ENCODE measurements at regions not wholly inside any gene's neighbourhood (a gene's known extent, or its start where the extent isn't known, plus 50 kb on each side); places are given as distances from the start of the nearest gene placed in this dataset.
A peak's percentile ranks its signal among the peaks of the same experiment; 100 is the strongest.

GRCh38 chr3:150130404-150131100 is 159.9 kb upstream of the PFN2 start:
- intact Hi-C loops (cut with DNase I) = no loop called here
- DNase-seq (peak in 1 of 5 donors; percentile 33), FAIRE-seq (no peak)
- Histone ChIP-seq H3K36me3 (ENCODE audit: control insufficient read depth in 2 of 3, insufficient read depth in 3 of 3, low read length in 3 of 3) (no peaks in the 10 kb centered on the region), H3K4me3 (ENCODE audit: low read length in 3 of 3) (no peak overlapping the region), H3K27ac (ENCODE audit: low read depth in 2 of 2, low read length in 2 of 2) (no peak overlapping the region), H3K27me3 (ENCODE audit: control insufficient read depth, insufficient read depth, low read length) (no peaks in the 10 kb centered on the region), H3K9ac (ENCODE audit: low read length in 3 of 3) (no peak overlapping the region), H3K4me1 (ENCODE audit: control insufficient read depth in 2 of 3, insufficient read depth in 2 of 3, low read depth in 1 of 3, low read length in 3 of 3) (no peaks in the 10 kb centered on the region), H3K9me3 (ENCODE audit: control insufficient read depth in 2 of 3, insufficient read depth in 1 of 3, low read length in 3 of 3) (no peaks in the 10 kb centered on the region)
- TF ChIP-seq, protein P1, sequence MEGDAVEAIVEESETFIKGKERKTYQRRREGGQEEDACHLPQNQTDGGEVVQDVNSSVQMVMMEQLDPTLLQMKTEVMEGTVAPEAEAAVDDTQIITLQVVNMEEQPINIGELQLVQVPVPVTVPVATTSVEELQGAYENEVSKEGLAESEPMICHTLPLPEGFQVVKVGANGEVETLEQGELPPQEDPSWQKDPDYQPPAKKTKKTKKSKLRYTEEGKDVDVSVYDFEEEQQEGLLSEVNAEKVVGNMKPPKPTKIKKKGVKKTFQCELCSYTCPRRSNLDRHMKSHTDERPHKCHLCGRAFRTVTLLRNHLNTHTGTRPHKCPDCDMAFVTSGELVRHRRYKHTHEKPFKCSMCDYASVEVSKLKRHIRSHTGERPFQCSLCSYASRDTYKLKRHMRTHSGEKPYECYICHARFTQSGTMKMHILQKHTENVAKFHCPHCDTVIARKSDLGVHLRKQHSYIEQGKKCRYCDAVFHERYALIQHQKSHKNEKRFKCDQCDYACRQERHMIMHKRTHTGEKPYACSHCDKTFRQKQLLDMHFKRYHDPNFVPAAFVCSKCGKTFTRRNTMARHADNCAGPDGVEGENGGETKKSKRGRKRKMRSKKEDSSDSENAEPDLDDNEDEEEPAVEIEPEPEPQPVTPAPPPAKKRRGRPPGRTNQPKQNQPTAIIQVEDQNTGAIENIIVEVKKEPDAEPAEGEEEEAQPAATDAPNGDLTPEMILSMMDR (IDR thresholded peaks at IDR 0.05; ENCODE audit: borderline replicate concordance, extremely low read depth, insufficient read depth) = no peak

DNA sequence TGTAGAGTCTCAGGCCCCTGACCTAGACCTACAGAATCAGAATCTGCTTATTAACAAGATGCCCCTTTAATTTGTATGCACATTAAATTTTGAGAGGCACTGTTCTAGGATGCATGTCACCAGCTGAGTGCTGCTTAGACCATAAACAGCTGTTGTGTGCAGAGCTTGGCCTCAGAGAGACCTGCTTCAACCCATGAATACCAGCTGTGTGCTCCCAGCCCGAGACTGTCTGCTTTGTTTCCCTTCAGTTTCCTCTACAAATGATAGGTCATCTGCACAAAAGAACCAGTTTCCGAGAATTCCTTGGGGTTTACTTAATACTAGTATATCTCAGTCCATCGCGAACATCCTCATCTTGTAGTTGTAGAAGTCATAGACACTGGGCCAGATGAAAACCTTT is 158.5 kb upstream of the PFN2 start:
- TF ChIP-seq, protein P1 (IDR thresholded peaks at IDR 0.05; ENCODE audit: borderline replicate concordance, extremely low read depth, insufficient read depth) = no peak
- Histone ChIP-seq H3K4me3 (ENCODE audit: low read length in 3 of 3) (no peak overlapping the region), H3K9me3 (ENCODE audit: control insufficient read depth in 2 of 3, insufficient read depth in 1 of 3, low read length in 3 of 3) (no peaks in the 10 kb centered on the region), H3K9ac (ENCODE audit: low read length in 3 of 3) (no peak overlapping the region), H3K36me3 (ENCODE audit: control insufficient read depth in 2 of 3, insufficient read depth in 3 of 3, low read length in 3 of 3) (no peaks in the 10 kb centered on the region), H3K4me1 (ENCODE audit: control insufficient read depth in 2 of 3, insufficient read depth in 2 of 3, low read depth in 1 of 3, low read length in 3 of 3) (no peaks in the 10 kb centered on the region), H3K27ac (ENCODE audit: low read depth in 2 of 2, low read length in 2 of 2) (no peak overlapping the region), H3K27me3 (ENCODE audit: control insufficient read depth, insufficient read depth, low read length) (no peaks in the 10 kb centered on the region)
- DNase-seq (peak in 1 of 5 donors; percentile 65), FAIRE-seq (no peak)
- intact Hi-C loops (cut with DNase I) = no loop called here

GRCh38 chr3:150128126-150128525 is 157.4 kb upstream of the PFN2 start:
- Histone ChIP-seq H3K9me3 (ENCODE audit: control insufficient read depth in 2 of 3, insufficient read depth in 1 of 3, low read length in 3 of 3) (no peaks in the 10 kb centered on the region), H3K4me3 (ENCODE audit: low read length in 3 of 3) (no peak overlapping the region), H3K4me1 (ENCODE audit: control insufficient read depth in 2 of 3, insufficient read depth in 2 of 3, low read depth in 1 of 3, low read length in 3 of 3) (no peaks in the 10 kb centered on the region), H3K36me3 (ENCODE audit: control insufficient read depth in 2 of 3, insufficient read depth in 3 of 3, low read length in 3 of 3) (no peaks in the 10 kb centered on the region), H3K27ac (ENCODE audit: low read depth in 2 of 2, low read length in 2 of 2) (no peak overlapping the region), H3K27me3 (ENCODE audit: control insufficient read depth, insufficient read depth, low read length) (no peaks in the 10 kb centered on the region), H3K9ac (ENCODE audit: low read length in 3 of 3) (no peak overlapping the region)
- intact Hi-C loops (cut with DNase I) = no loop called here
- FAIRE-seq = no peak
- DNase-seq = no peak
- TF ChIP-seq, protein P1 (IDR thresholded peaks at IDR 0.05; ENCODE audit: borderline replicate concordance, extremely low read depth, insufficient read depth) = no peak

Measured in kidney (tissue), 13 donors.